H9 (cell line): ENCODE measurements at regions not wholly inside any gene's neighbourhood (a gene's known extent, or its start where the extent isn't known, plus 50 kb on each side); places are given as distances from the start of the nearest gene placed in this dataset.

Experiments used
- DNase-seq: peaks from one replicate; pipeline ENCODE4 v3.0.0-alpha.2; 2017
- H2AFZ ChIP-seq: one replicate; pipeline ENCODE4 v1.6.1; 2013; ENCODE audit warnings: mild to moderate bottlenecking, low read length, control low read depth, moderate library complexity
- H2AK5ac ChIP-seq: 2 replicates; pipeline ENCODE4 v1.6.1; 2013; ENCODE audit warnings: low read length, control low read depth, mixed read lengths; ENCODE audit not compliant: insufficient read length
- H2BK120ac ChIP-seq: one replicate; pipeline ENCODE4 v1.6.1; 2013; ENCODE audit warnings: low read depth, mild to moderate bottlenecking, low read length, control low read depth, inconsistent platforms; ENCODE audit not compliant: poor library complexity, severe bottlenecking
- H2BK12ac ChIP-seq: 2 replicates; pipeline ENCODE4 v1.6.1; 2013; ENCODE audit warnings: low read length, control low read depth, mixed read lengths, low read depth; ENCODE audit not compliant: insufficient read length
- H2BK15ac ChIP-seq: 2 replicates; pipeline ENCODE4 v1.6.1; 2013; ENCODE audit warnings: low read depth, low read length, control low read depth
- H2BK20ac ChIP-seq: one replicate; pipeline ENCODE4 v1.6.1; 2013; ENCODE audit warnings: low read depth, mild to moderate bottlenecking, low read length, control low read depth, inconsistent platforms; ENCODE audit not compliant: poor library complexity, severe bottlenecking
- H2BK5ac ChIP-seq: 2 replicates; pipeline ENCODE4 v1.6.1; 2013; ENCODE audit warnings: low read length, control low read depth, mixed read lengths; ENCODE audit not compliant: insufficient read length
- H3K14ac ChIP-seq: 2 replicates; pipeline ENCODE4 v1.6.1; 2013; ENCODE audit warnings: low read length, control low read depth; ENCODE audit not compliant: insufficient read depth
- H3K18ac ChIP-seq: 2 replicates; pipeline ENCODE4 v1.6.1; 2013; ENCODE audit warnings: low read depth, mild to moderate bottlenecking, mixed read lengths, low read length, control low read depth; ENCODE audit not compliant: insufficient read length
- H3K23ac ChIP-seq: 2 replicates; pipeline ENCODE4 v1.6.1; 2013; ENCODE audit warnings: low read length, control low read depth, mixed read lengths, low read depth; ENCODE audit not compliant: insufficient read length
- H3K23me2 ChIP-seq: 2 replicates; pipeline ENCODE4 v1.6.1; 2013; ENCODE audit warnings: low read depth, mild to moderate bottlenecking, mixed read lengths, low read length, control low read depth; ENCODE audit not compliant: insufficient read length, poor library complexity, severe bottlenecking
- H3K27ac ChIP-seq: 2 replicates; pipeline ENCODE4 v1.5.1; 2013; ENCODE audit warnings: low read length, control low read depth, mixed read lengths, low read depth; ENCODE audit not compliant: insufficient read length
- H3K27me3 ChIP-seq: 2 replicates; pipeline ENCODE4 v1.6.1; 2013; ENCODE audit warnings: low read length, control low read depth, inconsistent platforms; ENCODE audit not compliant: insufficient read depth
- H3K4ac ChIP-seq: 2 replicates; pipeline ENCODE4 v1.6.1; 2013; ENCODE audit warnings: low read depth, mild to moderate bottlenecking, control low read depth, inconsistent platforms, low read length, moderate library complexity
- H3K4me1 ChIP-seq: 2 replicates; pipeline ENCODE4 v1.6.1; 2013; ENCODE audit warnings: low read length, control low read depth, inconsistent platforms; ENCODE audit not compliant: insufficient read depth
- H3K4me2 ChIP-seq: 2 replicates; pipeline ENCODE4 v1.6.1; 2013; ENCODE audit warnings: low read length, control low read depth, mixed read lengths; ENCODE audit not compliant: insufficient read length, insufficient read depth
- H3K56ac ChIP-seq: 2 replicates; pipeline ENCODE4 v1.6.1; 2013; ENCODE audit warnings: low read depth, mild to moderate bottlenecking, mixed read lengths, low read length, control low read depth; ENCODE audit not compliant: insufficient read length
- H3K79me1 ChIP-seq: 2 replicates; pipeline ENCODE4 v1.6.1; 2013; ENCODE audit warnings: low read depth, mild to moderate bottlenecking, moderate library complexity, low read length, control low read depth, inconsistent platforms; ENCODE audit not compliant: insufficient read depth, poor library complexity, severe bottlenecking
- H3K79me2 ChIP-seq: 2 replicates; pipeline ENCODE4 v1.6.1; 2013; ENCODE audit warnings: low read length, control low read depth, inconsistent platforms; ENCODE audit not compliant: insufficient read depth
- H3K9ac ChIP-seq: 2 replicates; pipeline ENCODE4 v1.6.1; 2013; ENCODE audit warnings: low read length, control low read depth, mixed read lengths; ENCODE audit not compliant: insufficient read length; ENCODE audit errors: extremely low read depth
- H3K9me3 ChIP-seq: one replicate; pipeline ENCODE4 v1.6.1; 2013; ENCODE audit warnings: low read depth, low read length, inconsistent platforms; ENCODE audit not compliant: control insufficient read depth
- H3T11ph ChIP-seq: one replicate; pipeline ENCODE4 v1.6.1; 2013; ENCODE audit warnings: mild to moderate bottlenecking, low read length, control low read depth, inconsistent platforms
- H4K20me1 ChIP-seq: one replicate; pipeline ENCODE4 v1.6.1; 2013; ENCODE audit not compliant: control insufficient read depth, insufficient read length, insufficient read depth
- H4K5ac ChIP-seq: 2 replicates; pipeline ENCODE4 v1.6.1; 2013; ENCODE audit warnings: low read depth, mild to moderate bottlenecking, mixed read lengths, low read length, control low read depth; ENCODE audit not compliant: insufficient read length
- H4K8ac ChIP-seq: replicated peaks from 2 replicates; pipeline ENCODE4 v1.6.1; 2013; ENCODE audit warnings: low read length, control low read depth, mixed read lengths, low read depth; ENCODE audit not compliant: insufficient read length
- H4K91ac ChIP-seq: 2 replicates; pipeline ENCODE4 v1.6.1; 2013; ENCODE audit warnings: low read depth, mild to moderate bottlenecking, moderate library complexity, mixed read lengths, low read length, control low read depth; ENCODE audit not compliant: insufficient read length
- H3K27ac Mint-ChIP-seq, 3 experiments: 2 replicates in 2 of 3; 3 replicates in 1 of 3; pipeline ENCODE4 v1.8.0; 2020 to 2021; ENCODE audit warnings: mixed read lengths in 3 of 3, mild to moderate bottlenecking in 1 of 3, moderate library complexity in 1 of 3
- H3K27me3 Mint-ChIP-seq: 2 replicates; pipeline ENCODE4 v1.8.0; 2021; ENCODE audit warnings: low read depth, mild to moderate bottlenecking, moderate library complexity, mixed read lengths
- H3K36me3 Mint-ChIP-seq, 3 experiments: 2 replicates in 2 of 3; 3 replicates in 1 of 3; pipeline ENCODE4 v1.8.0; 2020 to 2021; ENCODE audit warnings: low read depth in 3 of 3, mixed read lengths in 3 of 3; ENCODE audit not compliant: insufficient read depth in 1 of 3
- H3K4me1 Mint-ChIP-seq, 2 experiments: 2 replicates each; pipeline ENCODE4 v1.8.0; 2020; ENCODE audit warnings: mixed read lengths in 2 of 2
- H3K4me3 Mint-ChIP-seq, 2 experiments: 2 replicates in 1 of 2; 3 replicates in 1 of 2; pipeline ENCODE4 v1.8.0; 2020 to 2021; ENCODE audit warnings: mild to moderate bottlenecking in 2 of 2, mixed read lengths in 2 of 2, moderate library complexity in 1 of 2
- H3K9me3 Mint-ChIP-seq, 2 experiments: 2 replicates in 1 of 2; 3 replicates in 1 of 2; pipeline ENCODE4 v1.8.0; 2020; ENCODE audit warnings: mild to moderate bottlenecking in 2 of 2, mixed read lengths in 2 of 2, moderate library complexity in 1 of 2
- CTCF ChIP-seq: fragments of 200-600 bp; sonication (generic); conservative IDR thresholded peaks from 3 replicates; pipeline ENCODE4 v1.8.0; 2021; ENCODE audit warnings: antibody characterized with exemption, mild to moderate bottlenecking
- WGBS: extraction: QIAGEN DNeasy Blood & Tissue Kit; methylation state at CpG from one replicate; pipeline ENCODE4 v1.1.7; 2013; ENCODE audit warnings: missing lambda C conversion rate, low lambda C conversion rate, mixed read lengths; ENCODE audit not compliant: insufficient read length; ENCODE audit errors: extremely low coverage; 5-methylcytosine and 5-hydroxymethylcytosine counted together

DNA sequence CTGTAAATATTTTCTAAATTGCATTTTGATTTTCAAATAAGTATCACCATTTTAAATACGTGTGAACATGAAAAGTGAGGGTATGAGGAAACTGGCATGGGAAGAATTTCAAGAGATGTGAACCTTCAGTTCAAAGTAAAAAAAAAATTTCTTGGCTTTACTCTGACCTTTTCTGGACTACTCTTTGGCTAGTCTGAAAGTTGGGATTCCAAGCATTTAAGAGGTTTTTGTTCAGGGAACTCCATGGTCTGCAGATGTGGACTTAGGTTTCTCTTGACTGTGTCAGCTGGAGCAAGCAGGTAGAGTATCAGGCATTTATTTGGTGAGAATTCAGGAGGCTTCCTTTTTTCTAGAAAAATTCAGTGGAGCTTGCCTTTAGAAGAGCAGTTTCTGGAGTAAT lies 311.6 kb downstream of the LRIG3 start:
- no peaks in the 10 kb centered on the region for H3K9me3 ChIP-seq
- WGBS, result no CpG with 5 or more reads among the region's 1 CpG
- H3K23ac ChIP-seq, result no peak overlapping the region
- H2BK12ac ChIP-seq, result no peak overlapping the region
- no peaks in the 10 kb centered on the region for H3K4me1 ChIP-seq
- no peaks in the 10 kb centered on the region for H4K20me1 ChIP-seq
- H2BK15ac ChIP-seq, result no peak overlapping the region
- H2AFZ ChIP-seq, result no peak overlapping the region
- Mint-ChIP-seq H3K36me3 (no peaks in the 10 kb centered on the region; a peak in 1 of 7 replicates), H3K27me3 (0 out of 2 replicates have a peak, but pooled peaks cover 3% of the 10 kb centered on the region), H3K9me3 (no peaks in the 10 kb centered on the region; a peak in 2 of 5 replicates), H3K4me1 (peaks cover 5% of the 10 kb centered on the region in 2 experiments; a peak in 3 of 4 replicates), H3K27ac (no peak overlapping the region), H3K4me3 (no peak overlapping the region)
- H2BK5ac ChIP-seq, result no peak overlapping the region
- H3K4ac ChIP-seq, result no peak overlapping the region
- H3K79me1 ChIP-seq, result no peaks in the 10 kb centered on the region
- no peak overlapping the region for H3K14ac ChIP-seq
- no peak overlapping the region for H2AK5ac ChIP-seq
- TF ChIP-seq CTCF, result no peak
- no peak for DNase-seq
- no peak overlapping the region for H3T11ph ChIP-seq
- H4K5ac ChIP-seq, result no peak overlapping the region
- no peak overlapping the region for H3K27ac ChIP-seq
- no peak overlapping the region for H3K56ac ChIP-seq
- H3K18ac ChIP-seq, result no peak overlapping the region
- no peak overlapping the region for H3K9ac ChIP-seq
- H4K8ac ChIP-seq, result no peak overlapping the region
- H3K79me2 ChIP-seq, result no peaks in the 10 kb centered on the region
- H3K23me2 ChIP-seq, result no peaks in the 10 kb centered on the region
- H4K91ac ChIP-seq, result no peak overlapping the region
- H2BK120ac ChIP-seq, result no peak overlapping the region
- no peak overlapping the region for H2BK20ac ChIP-seq
- no peaks in the 10 kb centered on the region for H3K27me3 ChIP-seq
- no peak overlapping the region for H3K4me2 ChIP-seq
